ENCODE measurements at regions not wholly inside any gene's neighbourhood (a gene's known extent, or its start where the extent isn't known, plus 50 kb on each side); places are given as distances from the start of the nearest gene placed in this dataset.
"Not testable (repeated sequence)": the region's sequence is repeated elsewhere in the genome, so short reads cannot be mapped to it uniquely, and the experiment has no call there.

DNA sequence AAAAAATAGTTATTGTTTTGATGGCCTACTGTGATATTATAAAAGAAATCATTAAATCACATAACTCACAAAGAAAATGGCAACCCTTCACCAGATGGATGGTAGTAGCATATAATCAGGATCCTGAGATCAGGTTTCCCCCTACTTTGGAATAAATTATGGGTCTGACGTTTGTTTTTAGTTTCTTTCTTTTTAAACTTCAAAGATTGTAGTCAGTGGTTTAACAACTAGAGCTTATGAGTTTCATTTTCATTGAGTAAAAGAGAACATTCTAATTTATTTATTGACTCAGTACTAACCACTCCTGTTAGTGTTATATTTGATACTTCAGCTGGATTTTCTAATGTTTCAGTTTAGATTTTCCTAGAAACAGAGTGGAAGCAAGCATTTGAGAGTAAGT lies 218.0 kb upstream of the PCSK5 start:
- DNase-seq (ENCODE audit: low read depth in 2 of 2): no peak

DNA sequence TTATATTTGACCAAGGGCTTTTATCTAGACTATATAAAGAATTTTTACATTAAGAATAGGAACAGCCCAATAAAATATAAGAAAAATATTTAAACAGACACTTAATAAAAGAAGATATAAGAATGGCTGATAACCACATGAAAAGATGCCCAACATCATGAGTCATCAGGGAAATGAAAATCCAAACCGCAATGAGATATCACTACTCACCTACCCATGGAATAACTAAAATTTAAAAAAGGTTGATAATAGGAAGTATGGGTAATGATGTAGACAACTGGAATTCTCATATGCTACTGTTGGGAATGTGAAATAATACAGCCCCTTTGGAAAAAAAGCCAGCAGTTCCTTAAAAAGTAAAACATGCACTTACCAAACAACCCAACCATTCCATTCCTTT lies 206.9 kb upstream of the PCSK5 start:
- no peak for DNase-seq (ENCODE audit: low read depth in 2 of 2)

DNA sequence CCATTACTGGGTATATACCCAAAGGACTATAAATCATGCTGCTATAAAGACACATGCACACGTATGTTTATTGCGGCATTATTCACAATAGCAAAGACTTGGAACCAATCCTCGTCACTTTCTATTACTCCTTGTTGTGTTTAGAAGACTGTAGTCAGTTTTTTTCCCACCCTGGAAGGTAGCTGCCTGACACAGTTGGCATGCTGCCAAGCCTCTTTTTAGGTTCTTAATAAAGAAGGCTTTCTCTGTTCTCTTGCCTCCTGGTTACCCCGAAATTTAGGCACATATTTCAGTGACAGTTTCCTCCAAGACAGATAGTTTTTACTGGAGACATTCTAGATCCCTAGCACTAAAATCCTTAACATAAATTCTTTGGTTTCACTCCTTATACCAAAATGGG lies 205.4 kb upstream of the PCSK5 start:
- no peak for DNase-seq (ENCODE audit: low read depth in 2 of 2)

- no peak for DNase-seq (ENCODE audit: low read depth in 2 of 2)
These were observed 203.0 kb upstream of the PCSK5 start for GRCh38 chr9:75687359-75687953.

DNA sequence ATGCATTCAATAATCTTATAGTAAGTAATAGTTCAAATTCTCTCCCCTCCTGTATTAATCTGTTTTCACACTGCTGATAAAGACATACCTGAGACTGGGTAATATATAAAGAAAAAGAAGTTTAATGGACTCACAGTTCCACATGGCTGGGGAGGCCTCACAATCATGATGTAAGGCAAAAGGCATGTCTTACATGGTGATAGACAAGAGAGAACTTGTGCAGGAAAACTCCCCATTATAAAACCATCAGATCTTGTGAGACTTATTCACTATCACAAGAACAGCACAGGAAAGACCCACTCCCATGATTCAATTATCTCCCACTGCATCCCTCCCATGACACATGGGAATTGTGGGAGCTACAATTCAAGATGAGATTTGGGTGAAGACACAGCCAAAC lies 199.9 kb upstream of the PCSK5 start:
- DNase-seq (ENCODE audit: low read depth in 2 of 2): not testable (repeated sequence)

DNA sequence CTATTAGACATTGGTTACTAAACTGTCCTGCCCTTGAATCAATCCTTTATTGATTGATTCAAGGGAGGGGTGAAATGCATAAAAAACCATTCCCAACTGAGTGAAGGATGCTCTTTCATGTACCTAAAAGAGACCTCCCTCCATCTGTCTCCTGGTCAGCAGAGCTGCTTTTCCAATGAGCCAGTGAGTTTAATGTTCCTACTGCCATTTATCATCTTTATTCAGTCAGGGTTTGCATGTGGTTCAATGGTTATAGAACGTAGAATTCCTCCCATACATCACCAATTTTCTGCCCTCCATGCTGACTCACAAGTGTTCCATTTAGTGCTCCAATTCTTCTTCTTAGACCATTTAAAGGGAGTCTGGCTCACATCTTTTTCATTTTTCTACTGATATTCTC lies 199.1 kb upstream of the PCSK5 start:
- no peak for DNase-seq (ENCODE audit: low read depth in 2 of 2)

GRCh38 chr9:75692309-75692708 lies 198.2 kb upstream of the PCSK5 start:
- DNase-seq (ENCODE audit: low read depth in 2 of 2): no peak

DNA sequence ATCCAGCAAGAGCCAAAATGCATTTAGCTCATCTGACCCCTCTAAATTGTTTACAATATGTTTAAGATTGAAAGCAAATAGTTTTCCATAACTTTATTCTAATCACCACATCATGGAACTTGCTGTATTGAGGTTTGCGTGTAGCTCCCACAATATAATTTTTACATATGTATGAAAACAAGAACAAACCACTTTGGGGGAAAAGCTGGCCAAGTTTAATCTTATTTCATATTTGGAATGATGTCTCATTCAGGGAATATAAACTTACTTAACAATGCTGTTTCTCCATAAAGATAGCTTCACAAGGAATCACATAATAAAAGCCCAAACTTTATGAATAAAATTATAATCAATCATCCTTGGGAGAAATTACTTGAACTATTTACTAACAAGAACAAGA lies 194.6 kb upstream of the PCSK5 start:
- no peak for DNase-seq (ENCODE audit: low read depth in 2 of 2)

- no peak for DNase-seq (ENCODE audit: low read depth in 2 of 2)
These were observed 191.5 kb upstream of the PCSK5 start for GRCh38 chr9:75699017-75699416.

GRCh38 chr9:75699625-75700251 lies 190.7 kb upstream of the PCSK5 start:
- DNase-seq (ENCODE audit: low read depth in 2 of 2): no peak

GRCh38 chr9:75700252-75700640 lies 190.2 kb upstream of the PCSK5 start:
- DNase-seq (ENCODE audit: low read depth in 2 of 2): no peak

DNA sequence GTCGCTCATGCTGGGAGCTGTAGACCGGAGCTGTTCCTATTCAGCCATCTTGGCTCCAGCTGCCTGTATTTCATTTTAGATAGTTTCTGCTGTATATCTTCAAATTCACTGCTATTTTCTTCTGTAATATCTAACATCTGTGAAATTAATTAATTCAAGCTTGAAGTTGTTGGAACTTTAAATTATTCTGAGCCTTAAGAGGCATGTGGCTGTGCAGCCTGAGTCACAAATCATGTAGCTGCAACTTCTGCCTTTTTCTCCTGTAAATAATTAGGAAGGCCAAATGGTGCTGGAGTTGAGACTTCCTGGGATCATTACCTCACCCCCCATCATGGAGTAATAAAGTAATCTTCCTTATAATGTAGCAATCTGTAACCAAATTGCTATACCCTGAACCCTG lies 183.3 kb upstream of the PCSK5 start:
- no peak for DNase-seq (ENCODE audit: low read depth in 2 of 2)

DNA sequence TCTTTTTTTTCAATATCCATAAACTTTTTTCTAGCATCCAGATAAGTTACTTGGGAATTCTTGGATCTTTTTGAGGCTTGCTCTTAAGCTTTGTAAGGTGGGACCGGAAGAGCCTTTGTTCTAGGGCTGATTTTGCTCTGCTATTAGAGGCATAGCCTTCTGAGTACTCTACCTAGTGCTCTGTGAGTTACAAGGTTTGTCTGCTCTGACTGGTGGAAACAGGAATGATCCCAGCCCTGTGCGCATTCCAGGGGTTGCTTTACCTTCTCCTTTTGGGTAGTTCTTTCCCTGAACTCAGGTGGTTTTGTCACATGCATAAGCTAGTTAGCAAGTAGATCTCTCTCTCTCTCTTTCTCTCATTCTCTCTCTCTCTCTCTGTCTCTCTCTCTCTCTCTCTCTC lies 180.8 kb upstream of the PCSK5 start:
- no peak for DNase-seq (ENCODE audit: low read depth in 2 of 2)

- no peak for DNase-seq (ENCODE audit: low read depth in 2 of 2)
These were observed 177.8 kb upstream of the PCSK5 start for GRCh38 chr9:75712700-75713099.

GRCh38 chr9:75713335-75713734 lies 177.1 kb upstream of the PCSK5 start:
- no peak for DNase-seq (ENCODE audit: low read depth in 2 of 2)

DNA sequence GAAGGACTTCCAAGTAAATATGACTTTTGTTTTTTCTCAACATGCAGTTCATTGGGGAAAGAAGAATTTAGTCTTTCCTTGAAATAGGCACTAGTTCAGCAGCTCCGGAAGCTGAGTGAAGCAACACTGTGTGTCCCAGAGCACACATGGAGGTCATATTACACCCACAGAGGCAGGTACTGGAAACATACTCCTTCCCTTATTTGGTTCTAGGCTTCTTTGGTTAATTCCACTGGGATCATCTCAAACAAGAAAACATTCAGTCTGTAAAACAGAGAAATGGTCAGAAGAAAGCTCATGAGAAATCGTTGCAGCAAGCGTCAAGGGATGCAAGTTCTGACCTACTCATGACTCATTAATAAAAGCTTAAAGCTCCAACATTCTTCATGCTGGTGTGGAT lies 175.1 kb upstream of the PCSK5 start:
- DNase-seq (ENCODE audit: low read depth in 2 of 2): no peak

DNA sequence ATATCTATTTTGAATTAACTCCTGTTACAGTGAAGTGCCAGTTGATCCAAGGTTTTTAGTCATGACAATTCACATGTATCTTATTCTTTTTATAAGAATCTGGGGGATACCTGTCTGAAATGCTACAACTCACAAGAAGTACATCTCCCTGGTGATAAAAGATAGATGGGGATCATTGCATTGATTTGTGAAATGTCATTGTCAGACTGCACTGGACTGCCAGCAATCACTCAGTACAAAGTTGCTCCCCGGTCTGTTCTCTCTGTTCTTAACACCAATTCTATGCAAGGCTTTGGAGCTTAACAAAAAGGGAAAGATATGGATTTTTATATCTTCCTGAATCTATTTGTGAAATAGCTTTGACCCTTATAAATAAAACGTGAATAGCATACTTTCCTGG lies 171.8 kb upstream of the PCSK5 start:
- DNase-seq (ENCODE audit: low read depth in 2 of 2): no peak

DNA sequence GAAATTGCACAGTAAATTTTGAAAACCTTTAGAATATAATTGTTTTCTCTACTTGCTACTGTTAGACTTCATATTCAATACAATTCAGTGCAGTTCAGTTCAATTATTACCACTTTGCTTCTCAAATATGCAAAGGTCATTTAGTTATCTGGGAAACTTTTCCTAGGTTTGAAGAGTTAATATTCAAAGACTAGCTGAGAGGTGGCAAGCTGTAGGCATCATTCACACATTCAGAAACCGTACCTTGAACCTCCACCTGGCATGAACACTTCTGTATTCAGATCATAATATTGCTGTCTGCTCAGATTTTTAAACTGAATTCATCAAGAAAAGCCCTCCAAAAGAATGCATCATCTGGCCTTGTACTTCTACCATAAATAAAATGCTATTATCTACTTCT lies 162.1 kb upstream of the PCSK5 start:
- DNase-seq (ENCODE audit: low read depth in 2 of 2): no peak

GRCh38 chr9:75734802-75735201 lies 155.7 kb upstream of the PCSK5 start:
- DNase-seq (ENCODE audit: low read depth in 2 of 2): no peak

DNA sequence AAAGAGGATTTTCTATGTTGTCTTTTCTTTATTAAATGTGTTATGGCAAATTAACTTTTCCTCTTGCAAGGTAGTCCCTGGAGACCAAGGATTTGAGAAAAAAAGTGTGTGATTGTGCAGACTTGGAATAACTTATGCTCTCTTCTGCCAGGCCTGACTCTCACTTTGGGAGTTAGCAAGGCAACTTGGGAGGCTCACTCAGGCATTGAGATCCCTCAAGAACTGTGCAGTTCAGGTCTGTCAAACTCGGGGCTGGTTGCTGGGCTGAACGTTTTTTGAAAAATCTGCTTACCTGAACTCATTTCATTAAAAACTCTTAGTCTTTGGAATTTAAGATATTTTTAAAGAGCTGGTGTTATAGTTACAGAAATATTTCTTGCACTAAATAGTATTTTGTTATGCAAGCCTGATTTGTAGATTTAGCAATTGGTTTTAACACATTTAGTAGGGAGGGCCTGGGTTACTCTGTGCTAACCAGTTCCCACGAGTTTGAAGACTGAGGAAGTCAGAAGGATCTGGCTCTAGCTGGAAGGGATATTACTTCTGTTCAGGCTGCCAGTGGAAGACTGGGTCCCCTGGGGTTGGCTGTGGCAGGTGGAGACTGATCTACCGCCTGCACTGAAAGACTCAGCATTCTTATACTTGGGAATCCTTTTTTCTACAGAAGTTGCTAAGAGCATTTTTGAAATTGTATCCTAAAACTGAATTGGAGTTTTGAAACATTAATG lies 150.4 kb upstream of the PCSK5 start:
- DNase-seq (ENCODE audit: low read depth in 2 of 2): no peak

DNA sequence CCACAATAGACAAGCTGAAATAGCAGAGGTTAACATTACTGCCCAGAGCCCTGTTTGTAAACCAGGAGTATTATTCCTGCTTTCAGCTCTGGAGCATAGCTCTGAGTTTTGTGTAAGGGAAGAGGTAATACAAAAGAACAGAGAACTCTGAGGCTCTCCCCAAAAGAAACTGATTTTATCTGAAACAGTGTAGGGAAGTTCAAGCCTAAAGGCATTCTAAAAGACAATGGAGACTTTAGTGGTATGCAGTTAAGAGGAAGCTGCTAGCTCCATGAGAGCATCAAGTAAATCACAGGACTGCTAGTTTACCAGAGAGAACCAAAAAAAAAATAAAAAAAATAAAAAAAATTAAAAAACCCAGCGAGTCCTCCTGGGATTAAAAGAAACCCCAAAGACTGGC lies 146.6 kb upstream of the PCSK5 start:
- DNase-seq (ENCODE audit: low read depth in 2 of 2): no peak

DNA sequence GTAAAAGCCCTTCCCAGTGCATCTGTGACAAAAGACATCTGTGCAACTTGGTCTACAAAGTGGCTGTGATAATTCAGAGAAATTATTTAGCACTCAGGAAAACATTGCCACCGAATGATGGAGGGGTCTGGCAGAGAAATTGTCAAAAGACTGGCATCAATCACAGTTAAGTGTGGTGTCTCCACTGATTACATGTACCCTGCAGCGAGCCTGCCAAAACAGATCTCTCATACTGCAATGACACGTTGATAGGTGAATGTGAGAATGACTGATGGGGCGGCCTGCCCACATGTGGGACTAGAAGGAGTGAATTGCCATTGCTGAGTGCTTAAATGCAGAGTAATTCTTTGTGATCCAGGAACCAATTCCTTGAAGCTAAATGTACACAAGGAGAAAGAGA lies 136.4 kb upstream of the PCSK5 start:
- DNase-seq (ENCODE audit: low read depth in 2 of 2): no peak

- no peak for DNase-seq (ENCODE audit: low read depth in 2 of 2)
These were observed 115.3 kb upstream of the PCSK5 start for GRCh38 chr9:75775166-75775565.

Measured in stimulated activated CD4-positive, alpha-beta T cell treated with anti-CD3 and anti-CD28 coated beads, Interleukin-1b, Interleukin-23, amount 100 ng/mL, for 4 hours (primary cell).